Ectodermal cell (in vitro differentiated cells): ENCODE measurements at regions not wholly inside any gene's neighbourhood (a gene's known extent, or its start where the extent isn't known, plus 50 kb on each side); places are given as distances from the start of the nearest gene placed in this dataset.
"Not testable (repeated sequence)": the region's sequence is repeated elsewhere in the genome, so short reads cannot be mapped to it uniquely, and the experiment has no call there.

Experiments used
- H3K27ac ChIP-seq: 2 replicates; pipeline ENCODE4 v1.7.0; 2013; ENCODE audit warnings: mild to moderate bottlenecking, low read depth, low read length; ENCODE audit not compliant: insufficient read depth, poor library complexity, severe bottlenecking
- H3K27me3 ChIP-seq: 2 replicates; pipeline ENCODE4 v1.7.0; 2013; ENCODE audit warnings: mild to moderate bottlenecking, low read length; ENCODE audit not compliant: insufficient read depth, control insufficient read depth, poor library complexity, severe bottlenecking
- H3K36me3 ChIP-seq: one replicate; pipeline ENCODE4 v1.7.0; 2013; ENCODE audit warnings: low read length; ENCODE audit not compliant: control insufficient read depth, insufficient read depth
- H3K4me1 ChIP-seq: one replicate; pipeline ENCODE4 v1.7.0; 2013; ENCODE audit warnings: low read length; ENCODE audit not compliant: control insufficient read depth, insufficient read depth
- H3K4me3 ChIP-seq: 2 replicates; pipeline ENCODE4 v1.7.0; 2013; ENCODE audit warnings: low read depth, low read length, control low read depth; ENCODE audit not compliant: insufficient read depth
- H3K9me3 ChIP-seq: 2 replicates; pipeline ENCODE4 v1.7.0; 2013; ENCODE audit warnings: mild to moderate bottlenecking, low read length, moderate library complexity; ENCODE audit not compliant: control insufficient read depth
- WGBS, 2 experiments: methylation state at CpG; one replicate each; pipeline ENCODE4 v1.1.7; 2013; ENCODE audit warnings: missing lambda C conversion rate in 2 of 2; 5-methylcytosine and 5-hydroxymethylcytosine counted together

DNA sequence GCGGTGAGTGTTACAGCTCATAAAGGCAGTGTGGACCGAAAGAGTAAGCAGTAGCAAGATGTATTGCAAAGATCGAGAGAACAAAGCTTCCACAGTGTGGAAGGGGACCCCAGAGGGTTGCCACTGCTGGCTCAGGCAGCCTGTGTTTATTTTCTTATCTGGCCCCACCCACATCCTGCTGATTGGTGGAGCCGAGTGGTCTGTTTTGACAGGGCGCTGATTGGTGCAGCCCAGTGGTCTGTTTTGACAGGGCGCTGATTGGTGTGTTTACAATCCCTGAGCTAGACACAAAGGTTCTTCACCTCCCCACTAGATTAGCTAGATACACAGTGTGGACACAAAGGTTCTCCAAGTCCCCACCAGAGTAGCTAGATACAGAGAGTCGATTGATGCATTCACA lies 747.8 kb upstream of the NRXN1 start:
- H3K4me1 ChIP-seq, H3K36me3 ChIP-seq, H3K4me3 ChIP-seq, H3K27me3 ChIP-seq, H3K9me3 ChIP-seq, H3K27ac ChIP-seq: not testable (repeated sequence)
- 95 to 96% methylated on average over 7 of the region's 7 CpGs for WGBS, 2 experiments

DNA sequence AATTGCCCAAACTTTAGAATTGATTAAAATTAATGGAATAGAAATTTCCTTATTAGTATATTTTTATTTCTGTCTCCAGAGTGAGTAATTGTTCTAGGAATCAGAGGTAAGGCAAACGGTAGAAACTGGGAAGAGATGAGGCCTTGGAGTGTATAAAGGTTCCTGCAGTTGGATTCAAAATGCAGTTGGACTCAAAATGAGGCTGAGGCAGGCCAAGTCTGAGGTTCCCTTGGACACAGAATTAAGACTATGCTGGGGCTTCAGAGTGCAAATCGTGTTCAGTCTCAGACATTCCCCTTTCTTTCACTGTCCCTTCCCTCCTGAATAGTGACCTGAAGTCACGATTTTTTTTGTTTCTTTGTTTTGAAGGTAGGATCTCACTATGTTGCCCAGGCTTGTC lies 746.9 kb upstream of the NRXN1 start:
- no peak overlapping the region for H3K4me3 ChIP-seq
- WGBS, 2 experiments = 91 to 92% methylated on average over 3 of the region's 3 CpGs
- H3K27ac ChIP-seq = no peak overlapping the region
- no peaks in the 10 kb centered on the region for H3K27me3 ChIP-seq
- no peaks in the 10 kb centered on the region for H3K4me1 ChIP-seq
- no peaks in the 10 kb centered on the region for H3K9me3 ChIP-seq
- H3K36me3 ChIP-seq = no peaks in the 10 kb centered on the region

DNA sequence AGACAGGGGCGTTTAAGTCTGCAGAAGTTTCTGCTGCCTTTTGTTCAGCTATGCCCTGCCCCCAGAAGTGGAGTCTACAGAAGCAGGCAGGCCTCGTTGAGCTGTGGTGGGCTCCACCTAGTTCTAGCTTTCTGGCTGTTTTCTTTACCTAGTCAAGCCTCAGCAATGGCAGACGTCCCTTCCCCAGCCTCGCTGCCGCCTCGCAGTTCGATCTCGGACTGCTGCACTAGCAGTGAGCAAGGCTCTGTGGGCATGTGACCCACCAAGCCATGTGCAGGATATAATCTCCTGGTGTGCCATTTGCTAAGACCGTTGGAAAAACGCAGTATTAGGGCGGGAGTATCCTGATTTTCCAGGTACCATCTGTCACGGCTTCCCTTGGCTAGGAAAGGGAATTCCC lies 742.7 kb upstream of the NRXN1 start:
- H3K4me1 ChIP-seq, H3K36me3 ChIP-seq, H3K9me3 ChIP-seq, H3K27me3 ChIP-seq, H3K27ac ChIP-seq, H3K4me3 ChIP-seq: not testable (repeated sequence)
- 95 to 97% methylated on average over 12 of the region's 12 CpGs for WGBS, 2 experiments

DNA sequence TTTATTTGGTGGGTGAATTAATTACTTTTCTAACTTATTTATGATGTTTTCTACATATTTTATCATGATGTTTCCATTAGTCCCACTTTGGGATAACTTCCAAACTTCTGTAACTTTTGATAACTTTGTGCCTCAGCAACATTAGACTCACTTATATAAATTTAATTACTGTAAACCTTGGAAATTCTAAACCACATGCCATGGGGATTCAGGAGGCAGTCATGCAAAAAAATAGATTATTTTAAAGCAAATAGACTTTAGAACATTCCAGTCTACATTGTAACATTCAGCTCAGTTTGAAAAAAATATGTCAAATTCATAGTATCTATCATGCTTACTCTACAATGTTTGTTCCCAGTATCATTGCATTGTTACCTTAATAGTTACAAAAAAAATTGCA lies 728.5 kb upstream of the NRXN1 start:
- Histone ChIP-seq H3K36me3 (no peaks in the 10 kb centered on the region), H3K4me1 (no peaks in the 10 kb centered on the region), H3K27me3 (no peaks in the 10 kb centered on the region), H3K9me3 (no peaks in the 10 kb centered on the region), H3K27ac (no peak overlapping the region), H3K4me3 (no peak overlapping the region)

DNA sequence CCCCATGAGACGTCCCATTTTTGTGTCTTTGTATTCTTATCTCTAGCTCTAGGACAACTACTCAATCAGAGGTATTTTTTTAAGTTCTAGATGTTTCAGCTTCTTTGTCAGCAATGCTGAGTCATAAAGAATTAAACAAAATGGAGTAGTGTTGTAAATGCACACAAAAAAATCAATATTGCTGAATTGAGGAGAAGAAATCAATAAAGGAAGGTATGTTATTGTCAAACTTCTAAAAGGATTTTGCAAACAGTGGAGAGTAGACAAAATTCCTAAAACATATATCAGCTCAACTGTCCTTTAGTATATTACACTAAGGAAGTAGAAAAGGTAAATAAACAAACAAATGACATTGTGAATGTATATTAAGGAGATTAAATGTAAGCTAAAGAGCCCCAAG lies 726.1 kb upstream of the NRXN1 start:
- H3K9me3 ChIP-seq = no peaks in the 10 kb centered on the region
- WGBS, 2 experiments = 92% methylated on average over 1 of the region's 1 CpG; no CpG with 5 or more reads in 1 of the 2 experiments
- H3K36me3 ChIP-seq = no peaks in the 10 kb centered on the region
- no peak overlapping the region for H3K27ac ChIP-seq
- no peaks in the 10 kb centered on the region for H3K4me1 ChIP-seq
- no peaks in the 10 kb centered on the region for H3K27me3 ChIP-seq
- H3K4me3 ChIP-seq = no peak overlapping the region

DNA sequence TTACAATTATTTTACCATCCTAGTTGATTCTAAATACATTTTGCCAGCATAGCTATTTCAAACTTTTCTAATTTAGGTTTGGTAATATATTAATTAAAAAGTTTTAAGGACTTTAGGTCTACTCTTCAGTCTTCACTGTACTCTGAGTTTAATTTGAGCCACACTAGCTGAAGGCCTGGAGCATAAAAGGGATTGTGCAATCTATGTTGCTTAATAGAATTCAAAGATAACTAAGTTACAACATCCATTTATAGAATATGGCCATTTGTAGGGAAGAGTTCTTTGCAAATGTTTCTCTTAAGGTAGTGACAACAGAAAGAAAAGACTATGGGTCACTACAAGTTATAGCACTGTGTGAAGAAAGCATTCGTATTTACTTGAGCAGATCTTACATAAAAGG lies 702.2 kb upstream of the NRXN1 start:
- WGBS, 2 experiments = 98 to 100% methylated on average over 1 of the region's 1 CpG
- H3K4me1 ChIP-seq = no peaks in the 10 kb centered on the region
- no peaks in the 10 kb centered on the region for H3K36me3 ChIP-seq
- no peak overlapping the region for H3K27ac ChIP-seq
- no peaks in the 10 kb centered on the region for H3K9me3 ChIP-seq
- no peaks in the 10 kb centered on the region for H3K27me3 ChIP-seq
- H3K4me3 ChIP-seq = no peak overlapping the region

DNA sequence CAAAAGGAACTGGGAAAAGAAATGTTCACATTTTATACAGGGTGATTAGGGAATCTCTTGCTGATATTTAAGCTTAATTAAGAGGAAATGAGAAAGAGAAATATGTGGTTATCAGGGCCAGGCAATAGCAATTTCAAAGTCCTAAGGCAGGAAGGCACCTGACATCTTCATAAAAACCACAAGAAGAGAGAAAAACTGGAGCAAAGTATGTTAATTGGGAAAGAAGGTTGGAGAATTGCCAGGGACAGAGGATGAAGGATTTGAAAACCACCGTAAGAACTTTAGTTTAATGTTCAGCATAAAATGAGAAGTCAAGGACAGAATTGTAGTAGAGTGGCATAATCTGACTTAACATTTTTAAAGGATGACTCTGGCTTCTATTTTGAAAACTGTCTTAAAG lies 691.8 kb upstream of the NRXN1 start:
- H3K27ac ChIP-seq = no peak overlapping the region
- no peaks in the 10 kb centered on the region for H3K4me1 ChIP-seq
- no peaks in the 10 kb centered on the region for H3K27me3 ChIP-seq
- no peak overlapping the region for H3K4me3 ChIP-seq
- H3K36me3 ChIP-seq = no peaks in the 10 kb centered on the region
- H3K9me3 ChIP-seq = no peaks in the 10 kb centered on the region
- 0% methylated on average over 1 of the region's 1 CpG for WGBS, 2 experiments

DNA sequence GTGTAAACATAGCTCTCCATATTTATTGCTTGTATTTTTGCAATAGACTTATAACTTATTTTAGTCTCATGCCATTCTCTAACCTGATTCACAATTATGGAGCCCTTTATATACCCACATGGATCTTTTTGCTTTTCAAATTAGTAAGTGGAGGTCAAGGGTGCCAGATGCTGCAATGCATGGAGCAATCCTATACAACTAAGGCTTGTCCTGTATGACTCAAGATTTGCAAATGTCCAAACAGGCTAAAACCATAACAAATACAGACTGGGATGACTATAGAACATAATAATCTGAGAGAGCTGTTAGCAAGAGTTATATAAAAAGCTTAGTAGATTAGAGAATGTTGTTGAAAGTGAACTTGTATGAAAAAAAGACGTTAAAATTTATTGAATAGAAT lies 690.4 kb upstream of the NRXN1 start:
- 67% methylated on average over 1 of the region's 1 CpG; no CpG with 5 or more reads in 1 of the 2 experiments for WGBS, 2 experiments
- Histone ChIP-seq H3K4me3 (no peak overlapping the region), H3K4me1 (no peaks in the 10 kb centered on the region), H3K27ac (no peak overlapping the region), H3K36me3 (no peaks in the 10 kb centered on the region), H3K27me3 (no peaks in the 10 kb centered on the region), H3K9me3 (no peaks in the 10 kb centered on the region)

DNA sequence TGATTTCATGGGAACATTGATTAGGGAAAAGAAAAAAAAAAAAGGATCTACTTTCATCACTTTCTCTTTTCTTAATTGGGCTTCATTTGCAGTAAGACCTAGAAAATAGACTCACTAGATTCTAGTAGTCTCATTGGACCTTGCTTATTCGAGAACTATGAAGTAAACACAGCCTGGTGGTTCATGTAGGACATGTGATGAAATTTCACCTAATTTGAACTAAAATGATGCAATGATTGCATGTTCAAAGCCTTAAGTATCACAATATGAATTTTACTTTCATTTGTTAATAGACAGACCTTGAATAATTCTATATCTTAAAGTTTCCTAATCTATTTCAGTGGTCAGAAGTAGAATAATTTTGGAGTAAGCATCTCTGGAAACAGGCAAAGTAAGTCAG lies 688.9 kb upstream of the NRXN1 start:
- Histone ChIP-seq H3K27ac (no peak overlapping the region), H3K9me3 (no peaks in the 10 kb centered on the region), H3K27me3 (no peaks in the 10 kb centered on the region), H3K36me3 (no peaks in the 10 kb centered on the region), H3K4me1 (no peaks in the 10 kb centered on the region), H3K4me3 (no peak overlapping the region)
- 92% methylated on average over 1 of the region's 1 CpG; no CpG with 5 or more reads in 1 of the 2 experiments for WGBS, 2 experiments

DNA sequence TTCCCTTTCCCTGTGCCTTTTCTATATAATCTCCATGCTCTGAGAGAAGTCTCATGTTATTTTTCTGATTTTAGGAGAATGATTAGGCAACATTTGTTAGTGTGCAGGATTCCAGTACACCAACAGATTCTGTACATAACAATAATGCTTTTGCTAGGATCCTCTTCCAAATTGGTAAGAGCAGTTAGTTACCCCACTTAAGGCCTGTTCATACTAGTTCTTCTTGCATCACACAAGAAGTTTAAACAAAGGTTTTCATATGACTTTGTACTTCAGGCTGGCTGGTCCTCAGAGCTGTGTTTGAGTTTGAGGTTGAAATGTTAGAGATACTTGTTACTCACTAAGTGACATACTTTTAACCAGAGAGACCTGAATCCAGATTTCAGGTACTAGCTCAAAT lies 686.9 kb upstream of the NRXN1 start:
- no peaks in the 10 kb centered on the region for H3K36me3 ChIP-seq

DNA sequence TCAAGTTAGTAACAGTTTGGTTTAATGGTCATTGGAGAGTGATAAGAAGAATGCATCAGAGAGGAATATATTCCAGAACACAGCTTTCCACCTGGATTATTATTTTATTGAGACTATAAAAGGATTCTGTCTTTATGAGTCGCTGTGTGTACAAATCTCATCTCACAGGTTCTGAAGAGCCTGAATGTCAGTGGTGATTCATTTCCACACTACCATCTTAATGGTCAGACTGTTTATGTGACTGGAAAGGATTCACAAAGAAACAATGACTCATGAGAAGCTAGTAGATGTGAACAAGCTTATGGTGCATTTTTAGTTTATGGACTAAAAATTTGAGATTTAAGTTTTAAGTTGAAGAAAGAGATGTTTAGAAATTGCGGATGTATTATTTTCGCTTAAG lies 685.4 kb upstream of the NRXN1 start:
- Histone ChIP-seq H3K36me3 (no peaks in the 10 kb centered on the region), H3K4me3 (no peak overlapping the region)
- 91 to 100% methylated on average over 2 to 3 of the region's 3 CpGs for WGBS, 2 experiments

More for the DNA sequence above, 686.9 kb upstream of the NRXN1 start:
- Histone ChIP-seq H3K4me1 (no peaks in the 10 kb centered on the region), H3K9me3 (no peaks in the 10 kb centered on the region), H3K4me3 (no peak overlapping the region), H3K27ac (no peak overlapping the region), H3K27me3 (no peaks in the 10 kb centered on the region)

More for the DNA sequence above, 685.4 kb upstream of the NRXN1 start:
- no peaks in the 10 kb centered on the region for H3K9me3 ChIP-seq
- no peaks in the 10 kb centered on the region for H3K27me3 ChIP-seq
- H3K27ac ChIP-seq = no peak overlapping the region
- H3K4me1 ChIP-seq = no peaks in the 10 kb centered on the region
